Vagina (tissue), 2 donors: ENCODE measurements at regions not wholly inside any gene's neighbourhood (a gene's known extent, or its start where the extent isn't known, plus 50 kb on each side); places are given as distances from the start of the nearest gene placed in this dataset.

Experiments used
- POLR2A ChIP-seq, 2 donors: fragments of 450-650 bp; IDR thresholded peaks; one replicate each; pipeline ENCODE4 v1.6.1; 2017; ENCODE audit warnings: antibody characterized with exemption in 2 of 2, mild to moderate bottlenecking in 2 of 2, moderate library complexity in 2 of 2
- POLR2AphosphoS5 ChIP-seq, 2 donors: sonication (generic); formaldehyde crosslinking; IDR thresholded peaks; one replicate each; pipeline ENCODE4 v1.9.0; 2017; ENCODE audit warnings: antibody characterized with exemption in 2 of 2, mild to moderate bottlenecking in 2 of 2, low read depth in 1 of 2; ENCODE audit not compliant: insufficient read depth in 1 of 2
- TF ChIP-seq, protein P1 (sequence below), 3 experiments: fragments of 450-650 bp in 2 of 3; fragments of 200-600 bp in 1 of 3; sonication (generic) in 1 of 3; IDR thresholded peaks; one replicate each; pipeline ENCODE4 v1.5.1; 2017 to 2019; ENCODE audit warnings: antibody characterized with exemption in 3 of 3, mild to moderate bottlenecking in 2 of 3, moderate library complexity in 2 of 3

DNA sequence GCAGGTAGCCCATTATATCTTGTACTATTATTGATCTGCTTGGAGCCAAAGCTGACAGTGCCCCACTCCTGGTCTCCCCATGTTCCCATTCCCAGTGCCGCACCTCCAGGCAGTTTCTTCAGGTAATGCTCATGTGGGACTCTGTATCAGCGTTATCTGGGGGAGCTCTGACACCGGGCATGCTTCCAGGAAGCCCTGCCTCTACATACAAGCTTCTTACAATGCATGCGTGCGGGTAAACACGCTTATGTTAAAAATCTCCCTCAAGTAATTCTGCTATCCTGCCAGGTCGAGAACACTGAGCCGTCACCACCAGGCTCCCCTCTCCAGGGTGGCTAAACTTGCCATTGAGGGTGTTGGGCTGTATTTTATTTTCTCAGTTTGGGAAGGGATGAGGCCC, 61.6 kb upstream of the LBX1 start:
- TF ChIP-seq POLR2AphosphoS5 (IDR thresholded peaks at IDR 0.05; ENCODE audit: insufficient read depth in 1 of 2, low read depth in 1 of 2) (no peak), POLR2A (IDR thresholded peaks at IDR 0.05) (no peak)
- TF ChIP-seq, protein P1, sequence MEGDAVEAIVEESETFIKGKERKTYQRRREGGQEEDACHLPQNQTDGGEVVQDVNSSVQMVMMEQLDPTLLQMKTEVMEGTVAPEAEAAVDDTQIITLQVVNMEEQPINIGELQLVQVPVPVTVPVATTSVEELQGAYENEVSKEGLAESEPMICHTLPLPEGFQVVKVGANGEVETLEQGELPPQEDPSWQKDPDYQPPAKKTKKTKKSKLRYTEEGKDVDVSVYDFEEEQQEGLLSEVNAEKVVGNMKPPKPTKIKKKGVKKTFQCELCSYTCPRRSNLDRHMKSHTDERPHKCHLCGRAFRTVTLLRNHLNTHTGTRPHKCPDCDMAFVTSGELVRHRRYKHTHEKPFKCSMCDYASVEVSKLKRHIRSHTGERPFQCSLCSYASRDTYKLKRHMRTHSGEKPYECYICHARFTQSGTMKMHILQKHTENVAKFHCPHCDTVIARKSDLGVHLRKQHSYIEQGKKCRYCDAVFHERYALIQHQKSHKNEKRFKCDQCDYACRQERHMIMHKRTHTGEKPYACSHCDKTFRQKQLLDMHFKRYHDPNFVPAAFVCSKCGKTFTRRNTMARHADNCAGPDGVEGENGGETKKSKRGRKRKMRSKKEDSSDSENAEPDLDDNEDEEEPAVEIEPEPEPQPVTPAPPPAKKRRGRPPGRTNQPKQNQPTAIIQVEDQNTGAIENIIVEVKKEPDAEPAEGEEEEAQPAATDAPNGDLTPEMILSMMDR (IDR thresholded peaks at IDR 0.05): no peak
